ENCODE measurements at regions not wholly inside any gene's neighbourhood (a gene's known extent, or its start where the extent isn't known, plus 50 kb on each side); places are given as distances from the start of the nearest gene placed in this dataset.
"Not testable (repeated sequence)": the region's sequence is repeated elsewhere in the genome, so short reads cannot be mapped to it uniquely, and the experiment has no call there.

GRCh38 chr20:43352996-43353395 lies 104.7 kb upstream of the SRSF6 start:
- no peak overlapping the region for H3K4me3 ChIP-seq (ENCODE audit: low read length)
- DNase-seq (ENCODE audit: low read depth) = no peak
- TF ChIP-seq CTCF (conservative IDR thresholded peaks at IDR 0.05; ENCODE audit: low read length) = no peak

GRCh38 chr20:43350694-43351093 lies 107.0 kb upstream of the SRSF6 start:
- not testable (repeated sequence) for H3K4me3 ChIP-seq (ENCODE audit: low read length); DNase-seq (ENCODE audit: low read depth)

- no peak for DNase-seq (ENCODE audit: low read depth)
These were observed 107.9 kb upstream of the SRSF6 start for GRCh38 chr20:43349841-43350240.

GRCh38 chr20:43347839-43348238 lies 109.9 kb upstream of the SRSF6 start:
- DNase-seq (ENCODE audit: low read depth); H3K4me3 ChIP-seq (ENCODE audit: low read length): not testable (repeated sequence)

More at GRCh38 chr20:43349841-43350240, 107.9 kb upstream of the SRSF6 start:
- no peak for TF ChIP-seq CTCF (conservative IDR thresholded peaks at IDR 0.05; ENCODE audit: low read length)
- H3K4me3 ChIP-seq (ENCODE audit: low read length) = no peak overlapping the region

- no peak for TF ChIP-seq CTCF (conservative IDR thresholded peaks at IDR 0.05; ENCODE audit: low read length)
- H3K4me3 ChIP-seq (ENCODE audit: low read length) = no peak overlapping the region
- no peak for DNase-seq (ENCODE audit: low read depth)
These were observed 112.0 kb upstream of the SRSF6 start for GRCh38 chr20:43345676-43346075.

GRCh38 chr20:43341511-43341910 lies 116.2 kb upstream of the SRSF6 start:
- DNase-seq (ENCODE audit: low read depth) = no peak
- no peak for TF ChIP-seq CTCF (conservative IDR thresholded peaks at IDR 0.05; ENCODE audit: low read length)
- no peak overlapping the region for H3K4me3 ChIP-seq (ENCODE audit: low read length)

- TF ChIP-seq CTCF (conservative IDR thresholded peaks at IDR 0.05; ENCODE audit: low read length) = no peak
- no peak overlapping the region for H3K4me3 ChIP-seq (ENCODE audit: low read length)
- DNase-seq (ENCODE audit: low read depth) = no peak
These were observed 120.7 kb upstream of the SRSF6 start for GRCh38 chr20:43337036-43337435.

GRCh38 chr20:43334080-43334479 lies 123.6 kb upstream of the SRSF6 start:
- TF ChIP-seq CTCF (conservative IDR thresholded peaks at IDR 0.05; ENCODE audit: low read length) = no peak
- no peak overlapping the region for H3K4me3 ChIP-seq (ENCODE audit: low read length)
- DNase-seq (ENCODE audit: low read depth) = no peak
